ENCODE measurements at regions not wholly inside any gene's neighbourhood (a gene's known extent, or its start where the extent isn't known, plus 50 kb on each side); places are given as distances from the start of the nearest gene placed in this dataset.

GRCh38 chr13:33956346-33956745 lies 138.4 kb downstream of the RFC3 start:
- TF ChIP-seq, protein P1, sequence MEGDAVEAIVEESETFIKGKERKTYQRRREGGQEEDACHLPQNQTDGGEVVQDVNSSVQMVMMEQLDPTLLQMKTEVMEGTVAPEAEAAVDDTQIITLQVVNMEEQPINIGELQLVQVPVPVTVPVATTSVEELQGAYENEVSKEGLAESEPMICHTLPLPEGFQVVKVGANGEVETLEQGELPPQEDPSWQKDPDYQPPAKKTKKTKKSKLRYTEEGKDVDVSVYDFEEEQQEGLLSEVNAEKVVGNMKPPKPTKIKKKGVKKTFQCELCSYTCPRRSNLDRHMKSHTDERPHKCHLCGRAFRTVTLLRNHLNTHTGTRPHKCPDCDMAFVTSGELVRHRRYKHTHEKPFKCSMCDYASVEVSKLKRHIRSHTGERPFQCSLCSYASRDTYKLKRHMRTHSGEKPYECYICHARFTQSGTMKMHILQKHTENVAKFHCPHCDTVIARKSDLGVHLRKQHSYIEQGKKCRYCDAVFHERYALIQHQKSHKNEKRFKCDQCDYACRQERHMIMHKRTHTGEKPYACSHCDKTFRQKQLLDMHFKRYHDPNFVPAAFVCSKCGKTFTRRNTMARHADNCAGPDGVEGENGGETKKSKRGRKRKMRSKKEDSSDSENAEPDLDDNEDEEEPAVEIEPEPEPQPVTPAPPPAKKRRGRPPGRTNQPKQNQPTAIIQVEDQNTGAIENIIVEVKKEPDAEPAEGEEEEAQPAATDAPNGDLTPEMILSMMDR (IDR thresholded peaks at IDR 0.05; ENCODE audit: insufficient read depth, low read length): no peak
- TF ChIP-seq POLR2AphosphoS5 (IDR thresholded peaks at IDR 0.05; ENCODE audit: low read depth) (no peak), REST (IDR thresholded peaks at IDR 0.05; ENCODE audit: insufficient replicate concordance, low read depth) (no peak), GABPA (IDR thresholded peaks at IDR 0.05; ENCODE audit: low read depth) (no peak)

Measured in HL-60 (cell line).